Mesendoderm (in vitro differentiated cells): ENCODE measurements at regions not wholly inside any gene's neighbourhood (a gene's known extent, or its start where the extent isn't known, plus 50 kb on each side); places are given as distances from the start of the nearest gene placed in this dataset.

ENCODE experiments used
- DNase-seq: peaks from one replicate; pipeline ENCODE4 v3.0.0; 2013
- H2AK5ac ChIP-seq: 2 replicates; pipeline ENCODE4 v1.6.1; 2013; ENCODE audit warnings: low read length, inconsistent platforms
- H2BK120ac ChIP-seq: 2 replicates; pipeline ENCODE4 v1.6.1; 2013; ENCODE audit warnings: low read depth, mild to moderate bottlenecking, low read length, moderate library complexity, mixed read lengths
- H2BK15ac ChIP-seq: replicated peaks from 2 replicates; pipeline ENCODE4 v1.6.1; 2013; ENCODE audit warnings: low read depth, mild to moderate bottlenecking, moderate library complexity
- H2BK5ac ChIP-seq: 2 replicates; pipeline ENCODE4 v1.6.1; 2013; ENCODE audit warnings: low read length, inconsistent platforms
- H3K18ac ChIP-seq: 2 replicates; pipeline ENCODE4 v1.6.1; 2013; ENCODE audit warnings: mild to moderate bottlenecking, low read length, mixed read lengths
- H3K23ac ChIP-seq: one replicate; pipeline ENCODE4 v1.6.1; 2013; ENCODE audit warnings: low read length
- H3K27ac ChIP-seq: 2 replicates; pipeline ENCODE4 v1.5.1; 2013; ENCODE audit warnings: low read depth, mild to moderate bottlenecking, inconsistent platforms, low read length, moderate library complexity
- H3K27me3 ChIP-seq: 2 replicates; pipeline ENCODE4 v1.6.1; 2013; ENCODE audit warnings: low read length, control low read depth, mild to moderate bottlenecking, inconsistent platforms; ENCODE audit not compliant: insufficient read depth, poor library complexity
- H3K36me3 ChIP-seq: 2 replicates; pipeline ENCODE4 v1.6.1; 2013; ENCODE audit warnings: low read length, inconsistent platforms; ENCODE audit not compliant: control insufficient read depth, insufficient read depth
- H3K4ac ChIP-seq: one replicate; pipeline ENCODE4 v1.6.1; 2013; ENCODE audit warnings: low read depth, mild to moderate bottlenecking, low read length, moderate library complexity
- H3K4me1 ChIP-seq: 2 replicates; pipeline ENCODE4 v1.6.1; 2013; ENCODE audit warnings: low read depth, low read length, inconsistent platforms; ENCODE audit not compliant: control insufficient read depth
- H3K4me2 ChIP-seq: 2 replicates; pipeline ENCODE4 v1.6.1; 2013; ENCODE audit warnings: low read length
- H3K4me3 ChIP-seq: 2 replicates; pipeline ENCODE4 v1.5.1; 2013; ENCODE audit warnings: mild to moderate bottlenecking, low read length
- H3K56ac ChIP-seq: one replicate; pipeline ENCODE4 v1.6.1; 2013; ENCODE audit warnings: low read length
- H3K79me1 ChIP-seq: 2 replicates; pipeline ENCODE4 v1.6.1; 2013; ENCODE audit warnings: low read length, inconsistent platforms
- H3K79me2 ChIP-seq: 2 replicates; pipeline ENCODE4 v1.6.1; 2013; ENCODE audit warnings: mild to moderate bottlenecking, low read length; ENCODE audit not compliant: control insufficient read depth, insufficient read depth
- H3K9ac ChIP-seq: 2 replicates; pipeline ENCODE4 v1.6.1; 2013; ENCODE audit warnings: low read length, inconsistent platforms
- H4K5ac ChIP-seq: one replicate; pipeline ENCODE4 v1.6.1; 2013; ENCODE audit warnings: low read length
- H4K8ac ChIP-seq: one replicate; pipeline ENCODE4 v1.6.1; 2013; ENCODE audit warnings: low read depth, mild to moderate bottlenecking, control low read depth, low read length, moderate library complexity
- WGBS: extraction: QIAGEN DNeasy Blood & Tissue Kit; methylation state at CpG from one replicate; pipeline ENCODE4 v1.1.7; 2013; ENCODE audit warnings: low lambda C conversion rate, missing lambda C conversion rate; ENCODE audit not compliant: insufficient coverage; ENCODE audit errors: extremely low coverage; 5-methylcytosine and 5-hydroxymethylcytosine counted together

DNA sequence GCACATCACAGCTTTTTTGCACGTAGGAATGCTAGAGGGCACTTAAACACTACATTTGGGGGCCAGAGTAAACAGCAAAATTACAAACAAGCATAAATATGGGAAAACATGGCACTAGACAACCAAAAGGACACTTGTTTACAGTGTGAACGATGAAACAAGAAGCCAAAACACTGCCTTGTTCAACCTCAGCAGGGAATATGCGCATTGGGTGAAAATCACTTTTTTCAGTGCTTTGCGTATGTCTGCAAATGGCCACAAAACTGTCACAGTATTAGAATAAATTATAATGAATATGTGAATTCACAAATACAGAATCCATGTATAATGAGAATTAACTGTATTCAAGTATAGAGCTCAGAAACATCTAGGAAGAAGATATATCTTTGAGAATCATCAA lies 1064.0 kb upstream of the GYPC start:
- Histone ChIP-seq H3K4me1 (no peaks in the 10 kb centered on the region), H4K8ac (no peak overlapping the region), H3K79me1 (no peaks in the 10 kb centered on the region), H2BK15ac (no peak overlapping the region), H3K4me3 (no peak overlapping the region), H2BK5ac (no peak overlapping the region), H3K36me3 (no peaks in the 10 kb centered on the region), H3K9ac (no peak overlapping the region), H2AK5ac (no peak overlapping the region), H3K23ac (no peak overlapping the region), H3K4ac (no peak overlapping the region), H4K5ac (no peak overlapping the region), H3K4me2 (no peak overlapping the region), H3K27me3 (no peaks in the 10 kb centered on the region), H3K18ac (no peak overlapping the region), H3K79me2 (no peaks in the 10 kb centered on the region), H3K27ac (no peak overlapping the region), H2BK120ac (no peak overlapping the region), H3K56ac (no peak overlapping the region)
- WGBS, result no CpG with 5 or more reads among the region's 4 CpGs
- DNase-seq, result no peak

DNA sequence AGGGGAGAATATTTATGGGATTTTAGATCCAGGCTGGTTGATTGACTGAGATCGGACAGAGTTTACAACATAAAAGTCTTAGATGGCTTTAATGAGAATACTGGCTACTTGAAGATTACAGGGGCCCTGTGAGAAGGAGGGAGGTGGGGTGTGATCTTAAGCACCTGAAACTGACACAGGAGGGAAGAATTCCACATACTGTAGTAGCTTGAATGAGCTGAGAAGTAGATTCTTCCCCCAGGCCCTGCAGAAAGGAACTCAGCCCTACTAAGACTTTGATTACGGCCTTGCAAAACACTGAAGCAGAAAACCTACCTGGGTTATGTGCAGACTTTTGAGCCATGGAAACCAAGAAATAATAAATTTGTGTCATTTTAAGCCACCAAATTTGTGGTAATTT lies 1062.9 kb upstream of the GYPC start:
- H2AK5ac ChIP-seq, result no peak overlapping the region
- no peak overlapping the region for H3K4me3 ChIP-seq
- H3K23ac ChIP-seq, result no peak overlapping the region
- H3K36me3 ChIP-seq, result no peaks in the 10 kb centered on the region
- H3K4me1 ChIP-seq, result no peaks in the 10 kb centered on the region
- H3K79me2 ChIP-seq, result no peaks in the 10 kb centered on the region
- H3K18ac ChIP-seq, result no peak overlapping the region
- no peaks in the 10 kb centered on the region for H3K79me1 ChIP-seq
- H3K9ac ChIP-seq, result no peak overlapping the region
- WGBS, result no CpG with 5 or more reads among the region's 2 CpGs
- H3K4me2 ChIP-seq, result no peak overlapping the region
- no peak overlapping the region for H2BK120ac ChIP-seq
- no peak overlapping the region for H3K4ac ChIP-seq
- no peaks in the 10 kb centered on the region for H3K27me3 ChIP-seq
- no peak overlapping the region for H4K8ac ChIP-seq
- DNase-seq, result peak; percentile 63
- no peak overlapping the region for H2BK5ac ChIP-seq
- no peak overlapping the region for H3K56ac ChIP-seq
- H3K27ac ChIP-seq, result no peak overlapping the region
- H2BK15ac ChIP-seq, result no peak overlapping the region
- H4K5ac ChIP-seq, result no peak overlapping the region

GRCh38 chr2:125596612-125597011 lies 1059.3 kb upstream of the GYPC start:
- H3K4me1 ChIP-seq, result no peaks in the 10 kb centered on the region
- H2BK120ac ChIP-seq, result no peak overlapping the region
- no peak overlapping the region for H3K9ac ChIP-seq
- no peaks in the 10 kb centered on the region for H3K79me2 ChIP-seq
- no peak overlapping the region for H2BK15ac ChIP-seq
- no peaks in the 10 kb centered on the region for H3K79me1 ChIP-seq
- no peak overlapping the region for H4K8ac ChIP-seq
- H3K4me2 ChIP-seq, result no peak overlapping the region
- H3K4me3 ChIP-seq, result no peak overlapping the region
- H2AK5ac ChIP-seq, result no peak overlapping the region
- no peak overlapping the region for H3K4ac ChIP-seq
- H3K27ac ChIP-seq, result no peak overlapping the region
- H3K18ac ChIP-seq, result no peak overlapping the region
- WGBS, result no CpG with 5 or more reads among the region's 3 CpGs
- H3K36me3 ChIP-seq, result no peaks in the 10 kb centered on the region
- H4K5ac ChIP-seq, result no peak overlapping the region
- DNase-seq, result no peak
- no peak overlapping the region for H2BK5ac ChIP-seq
- no peak overlapping the region for H3K23ac ChIP-seq
- H3K27me3 ChIP-seq, result no peaks in the 10 kb centered on the region
- H3K56ac ChIP-seq, result no peak overlapping the region

- H4K8ac ChIP-seq, result no peak overlapping the region
- H3K36me3 ChIP-seq, result no peaks in the 10 kb centered on the region
- no peak overlapping the region for H3K23ac ChIP-seq
- H3K4me3 ChIP-seq, result no peak overlapping the region
- no peaks in the 10 kb centered on the region for H3K27me3 ChIP-seq
- no CpG with 5 or more reads among the region's 3 CpGs for WGBS
- no peak overlapping the region for H3K27ac ChIP-seq
- no peak overlapping the region for H2AK5ac ChIP-seq
- no peak for DNase-seq
- no peak overlapping the region for H2BK15ac ChIP-seq
- H2BK5ac ChIP-seq, result no peak overlapping the region
- H2BK120ac ChIP-seq, result no peak overlapping the region
- H3K18ac ChIP-seq, result no peak overlapping the region
- H3K79me2 ChIP-seq, result no peaks in the 10 kb centered on the region
- H3K4ac ChIP-seq, result no peak overlapping the region
- no peak overlapping the region for H3K4me2 ChIP-seq
- no peaks in the 10 kb centered on the region for H3K79me1 ChIP-seq
- H4K5ac ChIP-seq, result no peak overlapping the region
- no peak overlapping the region for H3K9ac ChIP-seq
- no peaks in the 10 kb centered on the region for H3K4me1 ChIP-seq
- no peak overlapping the region for H3K56ac ChIP-seq
These were observed 1040.5 kb upstream of the GYPC start for GRCh38 chr2:125615438-125615837.

DNA sequence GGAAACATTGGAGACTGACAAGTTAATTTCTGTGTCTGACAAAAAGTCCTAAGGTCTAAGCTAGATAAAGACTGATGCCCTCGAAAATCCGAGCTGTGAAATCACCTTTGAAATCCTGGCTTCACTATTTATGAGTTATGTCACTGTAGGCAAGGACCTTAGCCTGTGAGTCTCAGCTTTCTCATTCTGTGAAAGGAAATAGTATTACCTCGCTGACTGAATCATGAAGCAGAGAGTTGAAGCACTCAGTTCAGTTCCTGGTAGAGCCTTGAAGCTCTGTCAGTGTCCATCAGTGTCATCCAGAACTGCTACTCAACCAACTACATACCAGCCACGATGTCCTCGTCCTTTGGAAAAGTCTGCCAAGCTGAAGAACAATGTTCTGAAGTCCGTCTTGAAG lies 1025.6 kb upstream of the GYPC start:
- no peak overlapping the region for H3K9ac ChIP-seq
- no peak overlapping the region for H3K4me2 ChIP-seq
- H3K18ac ChIP-seq, result no peak overlapping the region
- H3K79me1 ChIP-seq, result no peaks in the 10 kb centered on the region
- H2BK15ac ChIP-seq, result no peak overlapping the region
- H4K8ac ChIP-seq, result no peak overlapping the region
- H3K27ac ChIP-seq, result no peak overlapping the region
- H4K5ac ChIP-seq, result no peak overlapping the region
- H3K56ac ChIP-seq, result no peak overlapping the region
- DNase-seq, result no peak
- no peak overlapping the region for H3K23ac ChIP-seq
- H2AK5ac ChIP-seq, result no peak overlapping the region
- no peaks in the 10 kb centered on the region for H3K79me2 ChIP-seq
- no peaks in the 10 kb centered on the region for H3K27me3 ChIP-seq
- no peak overlapping the region for H3K4me3 ChIP-seq
- no peak overlapping the region for H2BK5ac ChIP-seq
- H2BK120ac ChIP-seq, result no peak overlapping the region
- no peak overlapping the region for H3K4ac ChIP-seq
- H3K36me3 ChIP-seq, result no peaks in the 10 kb centered on the region
- H3K4me1 ChIP-seq, result no peaks in the 10 kb centered on the region
- WGBS, result no CpG with 5 or more reads among the region's 6 CpGs

- Histone ChIP-seq H3K4me1 (no peaks in the 10 kb centered on the region), H3K9ac (no peak overlapping the region), H2BK120ac (no peak overlapping the region), H3K4me3 (no peak overlapping the region), H3K23ac (no peak overlapping the region), H3K4ac (no peak overlapping the region), H2BK5ac (no peak overlapping the region), H3K36me3 (no peaks in the 10 kb centered on the region), H3K79me1 (no peaks in the 10 kb centered on the region), H4K5ac (no peak overlapping the region), H3K18ac (no peak overlapping the region), H3K56ac (no peak overlapping the region), H2AK5ac (no peak overlapping the region), H3K27me3 (no peaks in the 10 kb centered on the region), H3K4me2 (no peak overlapping the region), H4K8ac (no peak overlapping the region), H2BK15ac (no peak overlapping the region), H3K79me2 (no peaks in the 10 kb centered on the region), H3K27ac (no peak overlapping the region)
- DNase-seq, result no peak
These were observed 1021.3 kb upstream of the GYPC start for GRCh38 chr2:125634662-125635061.
